ENCODE measurements at regions not wholly inside any gene's neighbourhood (a gene's known extent, or its start where the extent isn't known, plus 50 kb on each side); places are given as distances from the start of the nearest gene placed in this dataset.

- Mint-ChIP-seq H3K4me3 (no peak overlapping the region), H3K9me3 (no peaks in the 10 kb centered on the region), H3K4me1 (peaks cover 2 to 16% of the 10 kb centered on the region in 2 experiments; a peak in 2 of 4 replicates), H3K36me3 (ENCODE audit: insufficient read depth in 1 of 3, low read depth in 3 of 3) (no peaks in the 10 kb centered on the region), H3K27ac (peak overlapping the region in 1 of 3 experiments; percentile 44; a peak in 3 of 7 replicates), H3K27me3 (ENCODE audit: low read depth) (no peaks in the 10 kb centered on the region; the same call in none of the 2 replicates)
- H3K18ac ChIP-seq (ENCODE audit: insufficient read length, low read depth, low read length): no peak overlapping the region
- H2AFZ ChIP-seq (ENCODE audit: low read length): no peak overlapping the region
- H3K56ac ChIP-seq (ENCODE audit: insufficient read length, low read depth, low read length): no peak overlapping the region
- H2BK5ac ChIP-seq (ENCODE audit: insufficient read length, low read length): no peak overlapping the region
- H3K4me1 ChIP-seq (ENCODE audit: insufficient read depth, low read length): no peaks in the 10 kb centered on the region
- H3K27ac ChIP-seq (ENCODE audit: insufficient read length, low read depth, low read length): no peak overlapping the region
- no peak overlapping the region for H4K91ac ChIP-seq (ENCODE audit: insufficient read length, low read depth, low read length)
- H2BK20ac ChIP-seq (ENCODE audit: low read depth, low read length, poor library complexity, severe bottlenecking): no peak overlapping the region
- no peak overlapping the region for H2AK5ac ChIP-seq (ENCODE audit: insufficient read length, low read length)
- no peak for TF ChIP-seq CTCF (conservative IDR thresholded peaks at IDR 0.05)
- no peak overlapping the region for H2BK120ac ChIP-seq (ENCODE audit: low read depth, low read length, poor library complexity, severe bottlenecking)
- no peaks in the 10 kb centered on the region for H3K27me3 ChIP-seq (ENCODE audit: insufficient read depth, low read length)
- no peak overlapping the region for H3T11ph ChIP-seq (ENCODE audit: low read length)
- no peak overlapping the region for H4K5ac ChIP-seq (ENCODE audit: insufficient read length, low read depth, low read length)
- H3K14ac ChIP-seq (ENCODE audit: insufficient read depth, low read length): no peak overlapping the region
- H3K79me2 ChIP-seq (ENCODE audit: insufficient read depth, low read length): no peaks in the 10 kb centered on the region
- DNase-seq: no peak
- no peak overlapping the region for H3K9ac ChIP-seq (ENCODE audit: extremely low read depth, insufficient read length, low read length)
- H3K23ac ChIP-seq (ENCODE audit: insufficient read length, low read depth, low read length): no peak overlapping the region
- no peaks in the 10 kb centered on the region for H4K20me1 ChIP-seq (ENCODE audit: control insufficient read depth, insufficient read depth, insufficient read length)
- H3K4ac ChIP-seq (ENCODE audit: low read depth, low read length): no peak overlapping the region
- no peaks in the 10 kb centered on the region for H3K23me2 ChIP-seq (ENCODE audit: insufficient read length, low read depth, low read length, poor library complexity, severe bottlenecking)
- no peak overlapping the region for H4K8ac ChIP-seq (replicated peaks; ENCODE audit: insufficient read length, low read depth, low read length)
- no peaks in the 10 kb centered on the region for H3K79me1 ChIP-seq (ENCODE audit: insufficient read depth, low read depth, low read length, poor library complexity, severe bottlenecking)
- no peak overlapping the region for H2BK15ac ChIP-seq (ENCODE audit: low read depth, low read length)
- no peak overlapping the region for H2BK12ac ChIP-seq (ENCODE audit: insufficient read length, low read depth, low read length)
- no peaks in the 10 kb centered on the region for H3K9me3 ChIP-seq (ENCODE audit: control insufficient read depth, low read depth, low read length)
- H3K4me2 ChIP-seq (ENCODE audit: insufficient read depth, insufficient read length, low read length): no peak overlapping the region
- no CpG with 5 or more reads among the region's 14 CpGs for WGBS (ENCODE audit: extremely low coverage, insufficient read length, low lambda C conversion rate)
These were observed 67.2 kb upstream of the RUNX3 start for GRCh38 chr1:24996983-24997893.

Data from H9 (cell line).